ENCODE measurements at regions not wholly inside any gene's neighbourhood (a gene's known extent, or its start where the extent isn't known, plus 50 kb on each side); places are given as distances from the start of the nearest gene placed in this dataset.

DNA sequence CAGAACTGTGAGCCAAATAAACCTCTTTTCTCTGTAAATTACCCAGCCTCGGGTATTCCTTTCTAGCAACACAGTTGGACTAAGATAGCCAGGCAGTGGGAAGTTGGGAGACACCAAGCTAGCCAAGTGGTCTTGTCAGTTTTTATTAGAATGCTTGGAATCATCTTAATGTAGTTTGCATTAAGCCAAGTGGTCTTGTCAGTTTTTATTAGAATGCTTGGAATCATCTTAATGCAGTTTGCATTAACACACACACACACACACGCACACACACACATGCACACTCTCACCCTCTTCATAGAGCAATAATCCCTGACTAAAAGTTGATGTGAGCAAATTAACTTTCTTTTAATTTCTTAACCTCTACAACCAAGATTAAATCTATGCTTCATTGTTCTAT, 151.5 kb downstream of the VAPA start:
- no peaks in the 10 kb centered on the region for H3K79me2 ChIP-seq (ENCODE audit: insufficient read depth)
- no peak overlapping the region for H2AFZ ChIP-seq
- no peaks in the 10 kb centered on the region for H4K20me1 ChIP-seq (ENCODE audit: insufficient read depth)
- H3K9ac ChIP-seq: no peak overlapping the region
- DNase-seq: no peak
- H3K9me2 ChIP-seq (ENCODE audit: insufficient read depth): no peaks in the 10 kb centered on the region
- H3K4me3 ChIP-seq: no peak overlapping the region
- no peaks in the 10 kb centered on the region for H3K36me3 ChIP-seq (ENCODE audit: low read depth)
- in situ Hi-C loops (cut with MboI): no loop called here
- H3K4me1 ChIP-seq (ENCODE audit: insufficient read depth): 0 out of 2 replicates have a peak, but pooled peaks cover under 1% of the 10 kb centered on the region
- no peak overlapping the region for H3K4me2 ChIP-seq (ENCODE audit: unreplicated experiment)
- WGBS, 2 experiments (ENCODE audit: low coverage in 1 of 2, low lambda C conversion rate in 2 of 2, missing lambda C conversion rate in 2 of 2): 86 to 93% methylated on average over 2 of the region's 2 CpGs
- no peaks in the 10 kb centered on the region for H3K9me3 ChIP-seq (ENCODE audit: low read depth)
- no peak for TF ChIP-seq EZH2 (IDR thresholded peaks at IDR 0.05; ENCODE audit: insufficient read depth, poor library complexity, severe bottlenecking)
- no peaks in the 10 kb centered on the region for H3K27me3 ChIP-seq (replicated peaks; ENCODE audit: insufficient read depth)
- H3F3A ChIP-seq (ENCODE audit: insufficient read depth): no peaks in the 10 kb centered on the region
- no peak overlapping the region for H3K27ac ChIP-seq

DNA sequence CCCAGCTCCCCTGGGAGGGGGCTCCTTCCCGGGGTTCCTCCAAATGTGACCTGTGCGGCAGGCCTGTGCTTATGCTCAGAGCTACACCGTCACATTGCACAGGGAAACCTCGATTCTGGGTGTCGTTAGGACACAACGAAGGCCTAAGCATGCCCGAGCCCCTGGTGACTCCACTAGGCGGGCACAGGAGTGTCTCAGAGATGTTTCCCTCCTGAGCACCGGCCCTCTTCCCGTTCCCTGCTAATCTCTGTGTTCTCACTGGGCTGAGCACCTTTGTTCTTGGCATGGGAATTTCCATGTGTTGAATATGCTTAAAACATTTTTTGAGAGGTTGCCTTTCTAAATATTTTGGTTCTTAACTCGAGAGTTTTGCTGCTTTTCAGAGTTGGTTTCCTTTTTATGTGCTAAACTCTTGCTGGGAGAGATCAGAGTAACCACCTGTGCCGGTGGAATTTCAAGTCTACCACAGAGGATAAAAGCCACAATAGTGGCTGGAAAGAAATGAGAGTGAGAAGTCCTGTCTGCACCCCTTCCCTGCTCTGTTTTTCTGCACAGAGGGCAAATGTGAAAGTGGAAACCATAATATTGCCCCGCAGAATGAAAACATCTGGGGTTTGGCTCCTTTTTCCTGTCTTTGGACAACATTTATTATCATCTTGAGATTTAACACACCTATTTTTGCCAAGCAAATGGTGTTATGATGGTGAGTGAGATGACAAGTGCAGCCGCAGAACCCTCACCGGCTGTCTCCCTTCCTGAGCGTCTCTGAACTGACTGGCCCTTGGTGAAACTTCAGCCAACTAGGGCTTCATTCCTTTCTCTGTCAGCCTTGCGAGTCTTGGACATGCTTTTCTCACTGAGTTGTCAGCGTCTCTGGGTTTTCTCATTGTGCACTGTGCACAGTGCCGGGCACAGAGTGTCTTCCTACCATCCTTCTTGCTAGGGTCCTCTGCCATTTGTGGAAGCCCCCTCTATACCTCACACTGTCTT, 154.1 kb downstream of the VAPA start:
- 0 out of 2 replicates have a peak, but pooled peaks cover 6% of the 10 kb centered on the region for H3K4me1 ChIP-seq (ENCODE audit: insufficient read depth)
- H3K36me3 ChIP-seq (ENCODE audit: low read depth): no peaks in the 10 kb centered on the region
- TF ChIP-seq EZH2 (IDR thresholded peaks at IDR 0.05; ENCODE audit: insufficient read depth, poor library complexity, severe bottlenecking): no peak
- TF ChIP-seq EZH2phosphoT487 (IDR thresholded peaks at IDR 0.05; ENCODE audit: insufficient read depth, low read depth): no peak
- no peak overlapping the region for H3K4me3 ChIP-seq
- no peak overlapping the region for H3K4me2 ChIP-seq (ENCODE audit: unreplicated experiment)
- H3K79me2 ChIP-seq (ENCODE audit: insufficient read depth): no peaks in the 10 kb centered on the region
- in situ Hi-C loops (cut with MboI): no loop called here
- no peaks in the 10 kb centered on the region for H3K9me3 ChIP-seq (ENCODE audit: low read depth)
- no peaks in the 10 kb centered on the region for H3K9me2 ChIP-seq (ENCODE audit: insufficient read depth)
- H4K20me1 ChIP-seq (ENCODE audit: insufficient read depth): no peaks in the 10 kb centered on the region
- H3K27me3 ChIP-seq (replicated peaks; ENCODE audit: insufficient read depth): no peaks in the 10 kb centered on the region
- 90 to 92% methylated on average over 19 of the region's 19 CpGs for WGBS, 2 experiments (ENCODE audit: low coverage in 1 of 2, low lambda C conversion rate in 2 of 2, missing lambda C conversion rate in 2 of 2)
- no peak for DNase-seq
- no peak overlapping the region for H3K9ac ChIP-seq
- H3F3A ChIP-seq (ENCODE audit: insufficient read depth): no peaks in the 10 kb centered on the region
- H2AFZ ChIP-seq: no peak overlapping the region
- H3K27ac ChIP-seq: no peak overlapping the region

DNA sequence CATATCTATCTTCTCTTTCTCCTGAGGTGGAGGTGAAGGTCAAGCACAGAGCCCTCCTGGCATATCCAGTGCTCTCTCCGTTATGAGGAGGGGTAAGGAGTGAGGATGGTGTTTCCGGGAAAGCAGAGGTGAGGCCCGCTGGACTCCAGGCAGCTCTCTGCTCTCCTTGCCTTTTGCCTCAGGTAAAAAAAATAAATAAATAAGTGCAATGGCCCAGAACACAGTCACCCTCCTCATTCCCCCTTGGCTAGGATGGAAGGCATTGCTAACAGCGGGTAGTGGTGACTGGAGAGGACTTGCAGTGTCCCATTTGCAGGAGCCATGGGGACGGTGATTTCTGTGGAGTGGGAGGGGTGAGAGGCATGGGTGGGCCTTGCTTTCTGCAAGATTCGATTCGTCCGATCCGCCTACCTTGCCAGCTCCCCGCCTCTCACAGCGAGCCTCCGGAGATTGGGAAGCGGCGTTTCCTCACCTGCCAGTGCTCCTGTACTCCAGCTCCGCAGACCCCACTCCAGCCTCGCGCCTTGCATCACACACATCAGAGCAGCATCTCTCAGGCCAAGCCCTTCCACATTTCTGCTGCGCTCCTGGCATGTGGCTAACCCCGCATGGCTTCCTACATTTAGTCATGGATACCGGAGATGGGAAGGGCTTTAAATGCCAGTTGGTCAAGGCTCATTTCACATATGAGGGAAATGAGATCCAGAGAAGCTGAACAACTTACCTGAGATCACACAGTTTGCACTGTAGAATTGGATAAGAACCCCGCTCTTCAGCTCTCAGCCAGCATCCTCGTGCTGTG, 155.2 kb downstream of the VAPA start:
- 95 to 97% methylated on average over 22 of the region's 22 CpGs for WGBS, 2 experiments (ENCODE audit: low coverage in 1 of 2, low lambda C conversion rate in 2 of 2, missing lambda C conversion rate in 2 of 2)
- H3K9me3 ChIP-seq (ENCODE audit: low read depth): no peaks in the 10 kb centered on the region
- H3K9ac ChIP-seq: no peak overlapping the region
- peaks cover 1% of the 10 kb centered on the region; the same call in 1 of the 2 replicates for H3K27me3 ChIP-seq (replicated peaks; ENCODE audit: insufficient read depth)
- no peak overlapping the region for H3K27ac ChIP-seq
- DNase-seq: no peak
- H3K4me3 ChIP-seq: no peak overlapping the region
- H4K20me1 ChIP-seq (ENCODE audit: insufficient read depth): no peaks in the 10 kb centered on the region
- H3K9me2 ChIP-seq (ENCODE audit: insufficient read depth): no peaks in the 10 kb centered on the region
- H3K79me2 ChIP-seq (ENCODE audit: insufficient read depth): no peaks in the 10 kb centered on the region
- no peak overlapping the region for H2AFZ ChIP-seq
- no peak overlapping the region for H3K4me2 ChIP-seq (ENCODE audit: unreplicated experiment)
- 0 out of 2 replicates have a peak, but pooled peaks cover 6% of the 10 kb centered on the region for H3K4me1 ChIP-seq (ENCODE audit: insufficient read depth)
- in situ Hi-C loops (cut with MboI): no loop called here
- H3K36me3 ChIP-seq (ENCODE audit: low read depth): no peaks in the 10 kb centered on the region
- TF ChIP-seq EZH2 (IDR thresholded peaks at IDR 0.05; ENCODE audit: insufficient read depth, poor library complexity, severe bottlenecking) (no peak), EZH2phosphoT487 (IDR thresholded peaks at IDR 0.05; ENCODE audit: insufficient read depth, low read depth) (no peak)
- H3F3A ChIP-seq (ENCODE audit: insufficient read depth): no peaks in the 10 kb centered on the region

DNA sequence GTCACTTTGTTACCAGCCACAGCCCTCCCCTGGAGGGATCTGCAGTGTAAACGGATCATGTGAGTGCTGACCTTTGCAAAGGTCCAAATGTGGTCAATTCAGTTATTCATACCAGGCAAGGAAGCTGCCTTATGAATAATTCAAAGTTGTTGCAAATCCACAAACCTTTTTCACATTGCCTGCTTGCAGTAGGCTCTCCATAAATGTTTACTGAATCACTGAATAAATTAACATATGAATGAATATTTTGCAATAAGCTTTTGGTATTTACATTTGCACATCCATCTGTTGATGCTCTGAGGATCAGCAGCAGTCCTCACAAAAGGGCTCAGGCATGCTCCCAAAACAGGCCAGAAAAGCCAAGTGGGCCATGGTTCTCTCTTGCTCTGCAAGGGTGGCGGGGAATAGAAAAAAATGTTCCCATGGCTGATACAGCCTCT, 156.8 kb downstream of the VAPA start:
- H3K27me3 ChIP-seq (replicated peaks; ENCODE audit: insufficient read depth): peaks cover 4% of the 10 kb centered on the region; the same call in 1 of the 2 replicates
- H4K20me1 ChIP-seq (ENCODE audit: insufficient read depth): no peaks in the 10 kb centered on the region
- H3K4me1 ChIP-seq (ENCODE audit: insufficient read depth): 0 out of 2 replicates have a peak, but pooled peaks cover 6% of the 10 kb centered on the region
- H3K9me2 ChIP-seq (ENCODE audit: insufficient read depth): no peaks in the 10 kb centered on the region
- DNase-seq: peak; percentile 23
- H3K9ac ChIP-seq: no peak overlapping the region
- H3K9me3 ChIP-seq (ENCODE audit: low read depth): no peaks in the 10 kb centered on the region
- TF ChIP-seq EZH2 (IDR thresholded peaks at IDR 0.05; ENCODE audit: insufficient read depth, poor library complexity, severe bottlenecking) (no peak), EZH2phosphoT487 (IDR thresholded peaks at IDR 0.05; ENCODE audit: insufficient read depth, low read depth) (no peak)
- H3K27ac ChIP-seq: no peak overlapping the region
- H3K4me2 ChIP-seq (ENCODE audit: unreplicated experiment): no peak overlapping the region
- no peak overlapping the region for H3K4me3 ChIP-seq
- H3K79me2 ChIP-seq (ENCODE audit: insufficient read depth): no peaks in the 10 kb centered on the region
- 67 to 70% methylated on average over 2 of the region's 2 CpGs for WGBS, 2 experiments (ENCODE audit: low coverage in 1 of 2, low lambda C conversion rate in 2 of 2, missing lambda C conversion rate in 2 of 2)
- H3K36me3 ChIP-seq (ENCODE audit: low read depth): no peaks in the 10 kb centered on the region
- in situ Hi-C loops (cut with MboI): no loop called here
- H3F3A ChIP-seq (ENCODE audit: insufficient read depth): no peaks in the 10 kb centered on the region
- H2AFZ ChIP-seq: no peak overlapping the region

Measured in GM23248 (cell line).